GF-D8 (cell line): ENCODE measurements at regions not wholly inside any gene's neighbourhood (a gene's known extent, or its start where the extent isn't known, plus 50 kb on each side); places are given as distances from the start of the nearest gene placed in this dataset.
A peak's percentile ranks its signal among the peaks of the same experiment; 100 is the strongest.

ENCODE experiments used
- DNase-seq: peaks from one replicate; lab custom pipeline; 2025; lab: John Stamatoyannopoulos, UW

DNA sequence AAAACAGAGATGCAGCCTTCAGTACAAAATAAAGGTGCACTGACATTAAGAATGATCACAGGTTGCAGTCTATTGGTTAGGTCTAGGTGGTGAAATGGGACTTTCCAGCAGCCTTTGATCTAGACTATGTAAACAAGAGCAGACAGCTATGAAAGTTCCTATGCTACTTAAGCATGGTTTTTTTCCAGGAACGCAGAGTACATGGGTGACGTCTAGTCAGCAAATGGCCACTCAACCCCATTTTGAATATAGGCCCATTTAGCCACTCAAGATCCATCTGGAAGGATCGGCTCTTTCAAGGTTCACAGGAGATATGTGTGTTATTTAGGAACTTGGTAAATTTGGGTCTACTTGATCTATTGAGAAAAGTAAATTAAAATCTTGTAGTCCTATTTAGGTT lies 1424.6 kb upstream of the LRRTM3 start:
- DNase-seq: no peak

DNA sequence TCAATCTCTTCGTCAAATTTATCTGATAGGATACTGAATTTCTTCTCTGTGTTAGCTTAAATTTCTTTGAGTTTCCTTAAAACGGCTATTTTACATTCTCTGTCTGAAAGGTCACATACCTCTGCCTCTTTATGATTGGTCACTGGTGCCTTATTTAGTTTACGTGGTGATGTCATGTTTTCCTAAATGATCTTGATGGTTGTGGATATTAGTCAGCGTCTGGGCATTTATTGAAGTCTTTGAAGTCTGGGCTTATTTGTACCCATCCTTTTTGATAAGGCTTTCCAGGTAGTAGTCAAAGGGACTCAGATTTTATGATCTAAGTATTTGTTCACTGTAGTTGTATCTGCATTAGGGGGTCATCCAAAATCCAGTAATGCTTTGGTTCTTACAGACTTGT lies 1407.5 kb upstream of the LRRTM3 start:
- DNase-seq: no peak

DNA sequence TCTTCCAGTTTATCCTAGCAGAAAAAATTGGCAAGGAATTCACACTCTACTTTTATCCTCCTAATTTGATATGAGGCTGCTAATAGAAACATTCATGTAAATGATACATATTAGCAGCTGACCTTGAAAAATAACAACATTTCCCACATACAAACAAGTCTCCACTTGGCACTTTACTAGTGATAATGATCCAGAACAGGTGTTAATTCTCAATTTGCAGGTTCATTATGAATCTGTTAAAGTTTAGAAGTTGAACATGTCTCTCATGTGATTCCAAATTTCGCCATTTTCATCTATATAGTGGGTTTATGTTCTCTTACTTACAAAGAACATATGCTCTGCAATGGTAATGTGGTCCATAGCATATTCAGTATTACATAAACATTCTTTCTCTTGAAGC lies 1396.8 kb upstream of the LRRTM3 start:
- no peak for DNase-seq

DNA sequence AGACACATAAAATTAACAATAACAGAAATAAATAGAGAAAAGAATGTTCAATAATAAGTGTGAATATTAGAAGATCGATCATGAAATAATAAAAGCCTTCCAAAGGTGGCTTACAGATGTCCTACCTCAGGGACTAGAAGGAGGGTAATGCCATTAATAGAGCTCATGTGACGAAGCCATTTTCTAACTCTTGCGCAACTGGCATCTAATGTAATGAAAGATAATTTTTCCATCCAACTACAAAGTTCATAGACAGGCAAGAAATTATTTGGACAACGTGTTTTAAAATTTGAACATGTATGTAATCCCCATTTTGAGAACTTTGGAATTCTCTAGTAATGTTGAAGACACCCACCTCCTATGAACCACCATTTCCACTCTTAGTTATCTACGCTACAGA lies 1394.3 kb upstream of the LRRTM3 start:
- no peak for DNase-seq

DNA sequence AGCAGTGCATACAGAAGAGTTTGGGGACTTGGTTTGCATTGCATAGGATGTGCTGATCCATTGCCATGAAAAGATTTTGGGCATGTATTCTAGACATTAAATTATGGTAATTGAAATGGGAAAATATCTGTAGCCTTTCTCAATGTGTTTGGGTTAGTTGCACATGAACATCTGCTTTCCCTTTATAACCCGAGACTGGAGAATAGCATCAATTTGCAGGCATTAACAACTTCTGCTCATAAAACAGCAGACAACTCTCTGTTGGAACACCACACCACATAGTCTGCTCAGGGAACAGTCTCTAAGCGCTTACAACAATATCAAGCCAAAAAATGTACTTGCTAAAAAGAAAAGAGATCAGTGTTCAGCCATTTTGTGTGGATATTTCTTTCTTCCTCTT lies 1391.1 kb upstream of the LRRTM3 start:
- no peak for DNase-seq

DNA sequence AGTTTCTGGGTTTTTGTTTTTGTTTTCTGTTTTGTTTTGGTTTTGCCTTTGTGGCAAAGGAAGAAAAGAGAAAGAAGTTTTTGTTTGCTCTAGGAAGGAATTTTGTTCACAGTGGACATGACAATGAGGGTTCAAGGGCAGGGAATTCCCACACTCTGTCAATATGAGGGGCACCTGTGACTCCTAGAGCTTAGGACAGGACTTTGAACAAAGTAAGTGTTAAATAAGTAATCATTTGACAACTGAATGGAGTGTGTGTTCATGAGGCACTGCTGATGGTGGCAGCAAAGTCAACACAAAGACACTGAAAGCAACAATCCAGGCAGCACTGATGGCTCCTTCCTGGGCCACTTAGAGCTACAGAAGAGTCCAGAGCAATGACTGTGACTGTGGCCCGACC lies 1381.1 kb upstream of the LRRTM3 start:
- no peak for DNase-seq

DNA sequence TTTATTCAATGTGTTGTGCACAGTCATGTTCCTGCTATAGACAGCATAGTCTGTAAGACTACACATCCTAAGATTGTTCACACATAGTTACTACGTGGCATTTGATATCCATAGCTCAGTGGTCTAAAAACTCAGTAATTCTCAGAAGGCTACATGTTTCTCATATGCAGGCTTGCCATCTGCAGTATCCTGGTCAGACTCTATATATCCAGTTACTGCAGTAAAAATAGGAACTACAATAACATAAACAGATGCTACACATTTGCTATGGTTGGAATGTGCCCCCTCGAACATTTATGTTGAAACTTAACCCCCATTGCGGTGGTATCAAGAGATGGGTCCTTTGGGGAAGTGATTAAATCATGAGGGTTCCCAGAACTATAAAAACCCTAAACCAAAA lies 1377.8 kb upstream of the LRRTM3 start:
- no peak for DNase-seq

DNA sequence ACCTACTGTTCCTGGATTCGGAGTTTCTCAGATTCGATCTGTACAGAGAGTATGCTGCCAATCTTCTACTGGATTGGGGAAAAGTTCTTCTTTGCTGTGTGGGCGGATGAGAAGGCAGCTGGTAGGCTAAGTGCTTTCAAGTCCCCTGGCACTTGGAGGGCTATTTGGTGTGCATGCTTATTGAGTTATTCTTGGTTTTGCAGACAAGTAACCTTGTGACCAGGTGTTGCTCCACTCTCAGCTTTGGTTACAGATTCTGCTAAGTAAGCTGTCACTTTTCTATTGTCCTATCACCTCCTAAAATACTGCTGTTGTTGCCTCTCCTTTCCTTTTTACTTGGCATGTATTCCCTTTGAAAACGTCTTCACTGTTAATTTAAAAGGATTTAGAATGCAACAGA lies 1375.1 kb upstream of the LRRTM3 start:
- no peak for DNase-seq

DNA sequence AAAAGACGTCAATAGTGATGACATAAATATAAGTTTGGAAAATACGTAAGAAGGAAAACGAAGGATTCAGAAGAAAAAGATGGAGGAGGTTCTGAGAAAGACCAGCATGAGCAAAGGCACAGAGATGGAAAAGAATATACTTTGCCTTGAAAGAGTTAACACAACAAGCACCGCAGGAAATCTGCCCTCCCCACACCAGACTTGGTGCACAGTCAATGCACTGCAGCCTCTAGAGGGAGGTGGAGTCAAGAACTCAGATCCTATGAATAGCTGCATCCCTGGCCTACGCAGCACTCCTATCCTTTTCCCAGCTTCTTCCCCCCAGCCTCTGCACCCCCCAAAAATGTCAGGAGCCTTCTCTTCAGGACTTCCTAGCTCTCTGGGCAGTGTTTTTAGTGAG lies 1370.6 kb upstream of the LRRTM3 start:
- DNase-seq: no peak

DNA sequence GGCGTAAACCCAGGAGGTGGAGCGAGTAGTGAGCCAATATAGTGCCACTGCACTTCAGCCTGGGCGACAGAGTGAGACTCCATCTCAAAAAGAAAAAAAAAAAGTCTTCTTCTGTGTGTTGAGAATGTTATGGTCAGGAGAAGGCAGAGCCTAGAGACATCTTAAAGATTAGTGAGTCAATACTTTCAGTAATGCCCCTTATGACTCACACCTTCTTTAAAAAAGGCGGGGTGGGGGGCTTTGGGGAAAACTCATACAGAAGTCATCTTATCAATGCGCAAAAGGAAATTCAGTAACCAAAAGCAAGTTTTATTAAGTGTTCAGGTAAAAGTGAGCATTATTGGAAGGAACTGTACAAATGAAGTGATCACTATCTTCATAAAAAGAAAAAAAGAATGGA lies 1369.8 kb upstream of the LRRTM3 start:
- DNase-seq: no peak

DNA sequence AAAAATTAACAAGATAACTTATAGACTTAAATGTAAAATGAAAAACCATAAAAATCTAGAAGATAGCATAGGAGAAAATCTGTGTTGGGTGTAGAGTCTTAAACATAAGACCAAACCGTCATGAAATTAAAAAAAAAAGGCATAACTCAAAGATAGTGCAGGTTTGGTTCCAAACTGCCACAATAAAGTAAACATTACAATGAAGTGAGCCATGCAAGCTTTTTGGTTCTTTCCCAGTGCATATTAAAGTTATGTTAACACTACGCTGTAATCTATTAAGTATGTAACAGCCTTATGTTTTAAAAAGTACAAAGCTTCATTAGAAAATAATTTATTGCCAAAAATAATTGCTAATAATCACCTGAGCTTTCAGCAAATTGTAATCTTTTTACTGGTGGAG lies 1366.5 kb upstream of the LRRTM3 start:
- DNase-seq: no peak

DNA sequence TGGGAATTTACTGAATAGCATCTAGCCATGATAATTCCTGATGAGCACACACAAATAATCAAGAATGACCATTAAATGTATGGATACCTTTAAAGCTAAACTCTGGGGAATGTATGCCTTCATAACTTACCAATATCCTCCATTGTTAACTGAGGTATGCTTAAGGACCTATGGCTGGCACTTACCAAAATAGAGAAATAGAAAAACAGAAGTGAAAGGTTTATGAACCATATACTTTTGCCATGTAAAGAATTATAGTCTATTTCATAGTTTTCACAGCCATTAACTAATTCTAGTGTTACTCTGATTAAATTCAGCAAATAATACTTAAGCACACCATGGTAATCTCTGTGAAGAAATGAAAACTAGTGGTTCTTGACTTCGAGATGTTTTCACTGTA lies 1360.6 kb upstream of the LRRTM3 start:
- no peak for DNase-seq

DNA sequence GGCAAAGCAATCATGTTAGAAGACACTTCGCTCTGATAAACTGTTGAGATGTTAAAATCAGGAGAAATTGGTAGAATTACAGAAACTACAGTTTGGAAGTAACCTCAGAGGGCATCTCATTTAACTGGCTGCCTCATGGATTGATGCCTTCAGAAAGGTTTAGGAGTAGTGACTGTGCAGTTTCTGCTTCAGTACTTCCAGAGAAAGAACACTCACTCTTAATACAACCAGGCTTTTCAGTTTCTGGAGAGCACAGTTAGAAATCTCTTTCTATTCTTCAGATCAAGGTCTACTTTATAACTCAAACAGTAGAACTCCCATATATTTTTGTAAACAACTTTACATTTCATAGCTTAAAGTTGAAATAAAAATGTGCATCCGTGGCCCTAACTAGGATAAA lies 1358.9 kb upstream of the LRRTM3 start:
- DNase-seq: no peak

DNA sequence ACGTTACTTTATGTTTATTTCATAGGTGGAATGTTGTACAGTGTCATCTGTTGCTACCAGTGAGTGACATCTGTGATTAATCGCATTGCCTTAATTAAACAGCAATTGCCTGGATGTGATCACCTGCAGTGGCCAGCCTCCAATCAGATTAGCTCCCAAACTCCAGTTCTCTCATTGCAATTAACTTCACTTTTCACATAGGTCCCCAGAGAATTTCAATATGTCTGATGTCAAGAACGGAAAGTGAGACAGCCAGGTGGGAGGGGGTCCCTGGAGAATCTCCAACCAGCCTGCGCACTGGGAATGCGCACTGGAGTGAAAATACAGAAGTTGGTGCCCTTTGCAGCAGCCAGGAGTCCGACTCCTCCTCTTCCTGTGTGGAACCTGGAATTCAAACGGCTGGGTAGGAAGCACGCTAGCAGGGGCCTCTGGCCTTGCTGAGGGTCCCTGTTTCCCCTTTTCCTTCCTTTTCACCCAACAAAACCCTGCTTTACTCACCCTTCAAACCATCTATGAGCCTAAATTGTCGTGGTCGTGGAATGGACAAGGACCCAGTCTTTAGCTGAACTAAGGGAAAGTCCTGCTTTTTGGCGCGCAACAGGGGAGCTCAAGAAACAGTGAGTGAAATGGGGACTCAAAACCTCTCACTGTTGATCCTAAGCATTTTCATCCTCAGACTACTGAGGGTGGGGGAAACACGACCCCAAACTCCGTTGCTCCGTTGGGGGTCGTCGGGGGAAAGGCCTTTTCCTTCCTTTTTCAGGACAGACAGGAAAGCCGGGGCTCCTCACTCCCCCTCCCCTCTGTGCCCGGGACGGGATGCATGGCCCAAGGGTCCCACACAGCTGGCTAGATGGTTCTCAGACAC lies 1355.5 kb upstream of the LRRTM3 start:
- DNase-seq: peak; percentile 52

DNA sequence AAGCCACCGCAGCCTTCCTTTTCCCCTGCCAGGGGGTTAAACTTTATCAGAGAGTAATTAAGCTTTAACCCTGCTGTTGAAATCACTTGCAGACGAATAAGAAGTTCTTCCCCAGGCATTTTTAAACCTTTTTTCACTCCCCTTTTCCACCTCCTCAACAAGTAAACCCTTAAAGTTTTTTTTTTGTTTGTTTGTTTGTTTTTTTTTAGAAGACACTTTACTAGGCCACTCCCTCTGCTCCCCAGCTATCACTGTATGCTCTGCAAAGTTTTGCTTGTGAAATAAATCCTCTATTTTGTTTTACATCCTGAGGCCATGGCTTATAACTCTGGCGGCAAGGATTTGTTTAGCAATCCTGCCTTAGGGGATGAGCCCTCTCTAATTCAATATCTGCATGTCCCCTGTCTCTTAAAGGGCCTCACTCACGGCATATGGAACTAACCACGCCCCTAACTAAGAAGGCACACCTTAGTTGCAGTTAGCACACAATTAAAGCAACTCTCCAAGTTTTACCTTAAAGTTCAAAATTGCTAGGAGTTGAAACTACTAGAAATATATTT lies 1354.7 kb upstream of the LRRTM3 start:
- DNase-seq: peak; percentile 30

DNA sequence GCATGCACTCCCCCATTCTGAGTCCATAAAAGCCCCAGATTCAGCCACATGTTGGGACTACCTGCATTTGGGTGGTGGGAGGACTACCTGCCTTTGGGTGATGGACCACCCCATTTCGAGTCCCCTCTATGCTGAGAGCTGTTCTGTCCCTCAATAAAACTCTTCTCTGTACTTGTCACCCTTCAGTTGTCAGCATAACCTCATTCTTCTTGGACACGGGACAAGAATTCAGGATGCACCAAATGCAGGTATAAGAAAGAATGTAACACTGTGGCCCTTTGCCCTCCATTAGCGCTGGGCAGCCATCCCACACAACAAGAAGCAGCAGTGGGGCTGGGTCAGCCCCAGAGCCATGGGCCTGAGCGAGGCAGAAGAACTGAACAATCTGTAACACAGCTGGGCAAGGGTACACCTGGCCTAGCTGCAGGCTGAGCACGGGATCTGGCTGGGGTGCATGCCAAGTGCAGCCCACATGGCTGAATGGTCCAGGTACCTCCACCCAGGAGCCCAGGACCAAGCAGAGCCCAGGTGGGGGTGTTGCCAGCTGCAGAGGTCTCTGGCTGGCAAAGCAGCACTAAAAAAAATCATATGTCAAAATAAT lies 1344.3 kb upstream of the LRRTM3 start:
- no peak for DNase-seq

DNA sequence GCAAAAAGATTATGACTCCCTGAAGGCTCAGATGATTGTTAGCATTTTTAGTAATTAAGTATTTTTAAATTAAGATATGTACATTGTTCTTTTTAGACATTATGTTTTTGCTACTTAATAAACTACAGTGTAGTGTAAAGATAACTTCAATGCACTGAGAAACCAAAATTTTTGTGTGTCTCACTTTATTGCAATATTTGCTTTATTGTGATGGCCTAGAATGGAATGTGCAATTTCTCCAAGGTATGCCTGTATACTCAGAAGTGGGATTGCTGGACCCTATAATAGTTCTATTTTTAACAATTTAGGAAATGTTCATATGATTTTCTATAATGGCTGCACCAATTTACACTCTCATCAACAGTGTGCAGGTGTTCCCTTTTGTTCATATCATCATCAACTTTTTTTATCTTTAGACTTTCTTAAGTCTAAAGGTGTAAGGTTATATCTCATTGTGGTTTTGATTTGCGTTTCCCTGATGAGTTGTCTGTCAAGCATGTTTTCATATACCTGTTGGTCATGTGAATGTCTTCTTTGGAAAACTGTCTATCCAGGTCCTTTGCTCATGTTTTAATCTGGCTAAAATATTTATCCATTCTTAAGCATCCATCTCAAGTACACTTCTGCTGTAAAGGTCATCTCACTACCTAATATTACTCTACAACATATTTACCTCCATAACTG lies 1323.5 kb upstream of the LRRTM3 start:
- no peak for DNase-seq

DNA sequence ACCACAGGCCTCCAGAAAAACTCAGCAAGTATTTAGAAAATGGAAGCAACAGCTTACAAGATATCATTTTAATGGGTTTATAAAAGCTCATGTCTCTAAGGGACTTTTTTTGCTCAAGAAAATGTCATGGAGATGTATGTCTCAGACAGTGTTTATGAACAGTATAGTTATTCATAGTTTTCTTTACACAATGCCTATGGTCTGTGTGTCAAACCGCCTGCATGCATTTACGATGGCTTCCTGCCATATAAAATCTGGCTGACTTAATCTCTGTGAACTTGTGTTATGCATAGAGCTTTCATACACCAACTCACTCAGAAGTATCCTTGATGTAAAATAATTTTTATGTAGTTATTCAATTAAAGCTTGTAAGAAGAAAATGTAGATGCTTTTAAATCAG lies 1314.2 kb upstream of the LRRTM3 start:
- DNase-seq: no peak

DNA sequence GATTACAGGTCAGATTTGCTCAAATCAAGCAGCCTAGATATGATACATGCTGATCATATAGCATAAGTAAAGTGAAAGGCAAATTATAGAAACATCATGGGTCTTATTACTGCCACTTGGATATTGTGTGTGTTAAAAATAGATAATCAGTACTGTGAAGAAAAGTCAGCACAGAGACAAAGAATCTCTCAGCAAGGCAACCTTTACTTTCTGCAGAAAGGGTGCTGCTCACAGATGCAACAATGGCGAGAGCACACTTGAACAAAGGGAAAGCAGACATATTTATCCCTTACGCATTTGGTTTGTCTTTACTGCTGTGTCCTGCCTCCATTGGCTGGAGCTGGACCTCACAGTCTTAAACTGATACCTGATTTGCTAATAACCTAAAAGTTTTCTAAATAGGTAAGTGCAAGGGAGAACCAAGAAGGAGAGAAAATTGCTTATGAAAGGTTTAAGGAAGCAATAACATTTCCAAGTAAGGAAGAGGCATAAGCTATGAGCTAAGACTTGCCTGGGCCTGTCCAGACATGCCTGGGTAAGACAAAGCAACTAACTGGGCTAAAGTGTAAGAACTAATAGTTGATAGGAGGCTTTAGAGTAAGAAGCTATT lies 1310.8 kb upstream of the LRRTM3 start:
- DNase-seq: no peak

DNA sequence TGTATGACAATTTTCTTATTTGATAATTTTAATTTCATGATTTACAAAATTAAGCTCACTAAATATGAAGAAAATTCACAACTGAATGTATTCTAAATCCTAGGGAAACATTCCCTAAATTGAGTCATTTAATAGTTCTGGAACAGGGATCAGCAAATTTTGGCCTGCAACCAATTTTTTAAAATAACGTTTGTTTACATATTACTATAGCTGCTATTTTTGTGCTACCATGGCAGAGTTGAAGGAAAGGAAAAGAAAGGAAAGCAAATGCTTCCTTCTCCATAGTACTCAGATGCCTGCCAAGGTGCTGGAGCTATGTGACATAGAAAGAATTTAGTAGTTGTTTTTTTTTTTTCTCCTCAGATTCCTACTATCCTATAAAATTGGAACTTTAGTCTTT lies 1307.7 kb upstream of the LRRTM3 start:
- no peak for DNase-seq

DNA sequence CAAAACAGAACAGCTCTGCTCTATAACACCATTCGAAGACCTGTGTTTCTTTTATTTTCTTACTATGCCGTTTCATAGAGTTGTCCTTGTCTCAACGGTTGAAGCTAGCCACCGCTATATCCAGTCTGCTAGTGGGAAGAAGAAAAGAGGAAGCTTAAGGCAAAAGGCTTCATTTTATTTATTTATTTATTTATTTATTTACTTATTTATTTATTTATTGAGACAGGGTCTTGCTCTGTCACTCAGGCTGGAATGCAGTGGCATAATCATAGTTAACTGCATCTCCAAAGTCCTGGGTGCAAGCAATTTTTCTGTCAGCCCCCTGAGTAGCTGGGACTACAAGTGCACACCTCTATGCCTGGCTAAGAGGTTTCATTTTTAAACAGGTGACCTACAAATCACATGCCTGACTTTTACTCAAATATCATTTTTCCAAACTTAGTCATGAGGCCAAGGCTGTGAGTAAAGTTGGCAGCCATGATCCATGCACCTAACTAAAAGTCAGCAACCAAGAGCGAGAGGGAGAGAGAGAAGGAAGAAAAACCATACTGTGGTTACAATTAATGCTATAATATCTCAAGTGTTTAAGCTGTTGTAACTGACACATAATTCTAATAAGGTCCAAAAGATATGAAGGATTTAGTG lies 1305.3 kb upstream of the LRRTM3 start:
- no peak for DNase-seq

DNA sequence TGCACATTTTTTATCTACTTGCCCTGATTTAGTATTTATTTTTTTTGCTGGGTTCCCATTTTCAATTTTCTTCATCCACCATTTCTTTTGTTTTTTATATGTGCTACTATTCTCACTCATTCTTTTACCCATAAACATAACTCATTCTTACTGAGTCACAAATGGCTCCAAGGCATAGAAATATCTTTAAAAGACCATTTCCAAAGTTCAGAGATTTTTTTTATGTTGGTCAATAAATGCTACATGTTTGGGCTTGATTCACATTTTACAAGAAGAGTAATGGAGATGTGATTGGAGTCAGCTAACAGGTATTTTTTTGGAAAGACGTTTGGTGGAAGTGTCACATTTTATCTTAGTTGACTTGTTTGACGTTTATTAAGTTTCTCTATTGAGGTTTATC lies 1303.2 kb upstream of the LRRTM3 start:
- no peak for DNase-seq
